NCI-H1417 treated with DMSO at 0.1 percent for 48 hours (cell line): ENCODE measurements at regions not wholly inside any gene's neighbourhood (a gene's known extent, or its start where the extent isn't known, plus 50 kb on each side); places are given as distances from the start of the nearest gene placed in this dataset.

Experiments used
- DNase-seq: peaks from one replicate; lab custom pipeline; 2025; lab: John Stamatoyannopoulos, UW

DNA sequence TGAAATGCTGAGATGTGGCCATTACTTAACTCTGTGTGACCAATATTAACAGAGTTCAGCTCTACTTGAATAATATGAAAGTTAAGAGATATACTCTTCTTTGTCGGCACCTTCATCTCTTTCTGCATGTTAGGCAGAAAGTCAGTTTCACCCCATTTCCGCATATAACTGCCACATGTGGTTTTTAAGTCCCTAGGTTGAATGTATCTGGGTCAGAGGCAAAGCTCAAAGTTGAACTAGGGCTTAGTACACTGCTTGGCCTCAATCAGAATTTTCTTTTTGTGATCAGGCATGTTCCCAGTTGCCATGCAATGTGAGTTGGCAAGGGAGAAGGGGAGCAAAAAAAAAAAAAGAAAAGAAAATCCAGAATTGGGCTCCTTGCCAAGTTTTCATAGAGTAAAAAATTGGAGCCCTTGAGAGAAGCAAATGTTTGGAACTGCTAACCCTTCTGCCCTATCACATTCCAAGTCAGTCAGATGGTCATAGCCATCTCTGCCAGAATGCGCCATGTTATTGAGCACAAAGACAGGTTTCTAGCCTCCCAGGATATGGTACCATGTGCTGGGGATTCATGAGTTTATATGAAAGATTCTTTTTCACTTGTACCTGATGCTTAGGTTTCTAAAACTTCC lies 251.2 kb upstream of the RORB start:
- no peak for DNase-seq

DNA sequence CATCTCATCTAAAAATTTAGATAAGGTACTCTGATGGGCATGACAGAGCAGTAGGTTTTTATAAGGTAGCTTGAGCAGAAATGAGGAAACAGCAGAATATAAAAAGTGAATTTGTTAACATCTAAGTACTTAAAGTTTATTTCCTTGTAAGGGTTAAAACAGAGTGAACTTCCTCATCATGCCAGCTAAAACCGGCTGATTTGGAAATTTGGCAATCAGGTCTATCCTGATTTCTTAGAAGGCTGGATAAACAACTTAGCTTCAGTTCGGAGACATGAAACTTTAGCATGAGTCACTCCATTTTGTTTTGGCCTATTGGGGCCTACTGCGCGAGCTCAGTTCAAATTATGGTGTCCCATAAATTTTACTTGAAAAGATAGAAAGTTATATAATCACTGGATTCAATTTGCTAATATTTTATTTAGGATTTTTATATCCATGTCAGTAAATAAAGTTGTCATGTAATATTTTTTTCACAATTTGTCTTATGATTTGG lies 241.6 kb upstream of the RORB start:
- DNase-seq = no peak

DNA sequence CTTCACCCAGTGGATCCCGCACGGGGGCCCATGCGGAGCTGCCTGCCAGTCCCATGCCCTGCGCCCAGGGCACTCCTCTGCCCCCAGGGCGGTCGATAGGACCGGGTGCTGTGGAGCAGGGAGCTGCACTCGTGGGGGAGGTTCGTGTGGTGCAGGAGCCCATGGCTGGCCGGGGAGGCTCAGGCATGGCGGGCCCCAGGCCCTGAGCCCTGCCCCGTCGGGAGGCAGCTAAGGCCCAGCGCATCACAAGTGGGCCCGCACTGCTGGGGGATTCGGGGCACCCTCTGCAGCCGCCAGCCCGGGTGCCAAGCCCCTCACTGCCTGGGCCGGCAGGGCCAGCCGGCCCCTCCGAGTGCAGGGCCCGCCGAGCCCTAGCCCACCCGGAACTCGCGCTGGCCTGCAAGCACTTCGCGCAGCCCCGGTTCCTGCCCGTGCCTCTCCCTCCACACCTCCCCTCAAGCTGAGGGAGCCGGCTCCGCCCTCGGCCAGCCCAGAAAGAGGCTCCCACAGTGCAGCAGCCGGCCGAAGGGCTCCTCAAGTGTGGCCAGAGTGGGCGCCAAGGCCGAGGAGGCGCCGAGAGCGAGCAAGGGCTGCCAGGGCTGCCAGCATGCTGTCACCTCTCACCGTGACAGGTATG lies 221.1 kb upstream of the RORB start:
- no peak for DNase-seq

GRCh38 chr9:74277532-74277931 lies 219.6 kb upstream of the RORB start:
- no peak for DNase-seq

GRCh38 chr9:74281674-74282073 lies 215.5 kb upstream of the RORB start:
- no peak for DNase-seq

- DNase-seq = no peak
Measured at GRCh38 chr9:74282526-74283253, 214.4 kb upstream of the RORB start.

DNA sequence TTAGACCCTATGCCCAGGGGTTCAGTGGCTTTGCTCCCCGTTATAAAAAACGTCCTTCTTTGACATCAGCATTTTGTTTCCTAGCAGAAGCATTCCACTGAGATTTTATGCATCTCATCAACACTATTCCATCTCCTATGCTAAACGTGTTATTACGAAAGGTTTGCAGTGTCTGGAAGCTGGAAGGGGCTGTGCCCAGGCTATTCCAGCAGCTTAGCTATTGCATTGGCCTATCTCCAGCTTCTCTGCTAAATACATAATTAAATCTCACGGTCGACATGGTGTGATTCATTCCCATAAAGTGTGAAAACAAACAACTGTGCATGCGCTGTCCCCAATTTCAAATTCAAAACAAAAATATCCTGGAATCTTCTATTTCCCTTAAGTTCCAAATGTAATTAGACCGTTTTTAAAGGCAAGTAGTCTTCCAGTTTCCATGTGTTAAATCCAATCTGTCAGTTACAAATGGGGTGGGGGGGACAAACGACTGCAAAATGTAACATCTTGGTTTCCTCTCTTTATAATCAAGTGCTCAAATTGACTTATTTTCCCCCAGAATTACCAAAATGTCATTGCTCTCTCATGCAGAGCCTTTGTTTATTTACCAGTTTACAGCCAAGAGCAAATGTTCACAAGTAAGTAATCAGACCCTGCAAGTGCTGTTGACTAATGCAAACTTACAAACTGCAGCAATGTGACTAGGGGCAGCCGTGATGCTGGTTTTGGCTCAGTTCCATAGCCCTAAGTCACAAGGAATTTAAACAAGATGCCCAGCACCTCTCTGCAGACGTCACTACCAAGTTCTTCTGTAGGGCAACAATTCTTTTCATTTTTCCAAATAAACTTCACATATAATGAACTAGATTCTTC lies 212.3 kb upstream of the RORB start:
- DNase-seq = no peak

- no peak for DNase-seq
Measured at GRCh38 chr9:74293479-74293878, 203.7 kb upstream of the RORB start.

GRCh38 chr9:74303945-74304344 lies 193.2 kb upstream of the RORB start:
- no peak for DNase-seq

- DNase-seq = no peak
Measured at GRCh38 chr9:74304598-74304997, 192.5 kb upstream of the RORB start.

DNA sequence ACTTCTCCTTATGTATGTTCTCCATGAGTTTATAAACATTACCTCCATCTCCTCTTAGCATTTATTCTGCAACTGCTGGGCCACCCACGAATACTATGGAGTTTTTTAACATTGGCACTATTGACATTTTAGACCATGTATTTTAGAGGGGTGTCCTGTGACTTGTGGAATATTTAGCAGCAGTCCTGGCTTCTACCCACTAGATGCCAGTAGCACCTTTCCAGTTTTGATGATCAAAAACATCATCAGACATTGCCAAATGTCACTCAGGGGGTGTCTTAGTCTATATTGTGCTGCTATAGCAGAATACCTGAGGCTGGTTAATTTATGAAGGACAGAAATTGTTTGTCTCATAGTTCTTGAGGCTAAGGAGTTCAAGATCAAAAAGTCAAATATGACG lies 187.5 kb upstream of the RORB start:
- no peak for DNase-seq

DNA sequence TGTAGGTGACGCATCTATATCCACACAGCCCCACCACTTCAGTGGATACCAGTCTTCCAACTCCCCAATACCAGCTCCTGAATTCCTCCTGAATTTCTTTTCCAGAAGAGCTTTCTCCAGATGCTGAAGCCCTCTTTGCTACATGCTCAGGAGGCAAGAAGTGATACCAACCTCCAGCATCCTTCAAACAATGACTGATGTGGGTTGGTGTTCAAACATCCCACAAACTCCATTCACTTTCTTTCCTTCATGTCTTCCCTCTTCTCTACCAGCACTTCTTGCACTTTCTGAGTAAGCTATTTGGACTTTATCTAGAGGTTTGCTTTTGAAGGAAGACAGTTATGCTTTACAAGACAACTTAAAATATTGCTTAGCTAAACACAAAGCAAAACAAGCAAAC lies 179.9 kb upstream of the RORB start:
- no peak for DNase-seq

DNA sequence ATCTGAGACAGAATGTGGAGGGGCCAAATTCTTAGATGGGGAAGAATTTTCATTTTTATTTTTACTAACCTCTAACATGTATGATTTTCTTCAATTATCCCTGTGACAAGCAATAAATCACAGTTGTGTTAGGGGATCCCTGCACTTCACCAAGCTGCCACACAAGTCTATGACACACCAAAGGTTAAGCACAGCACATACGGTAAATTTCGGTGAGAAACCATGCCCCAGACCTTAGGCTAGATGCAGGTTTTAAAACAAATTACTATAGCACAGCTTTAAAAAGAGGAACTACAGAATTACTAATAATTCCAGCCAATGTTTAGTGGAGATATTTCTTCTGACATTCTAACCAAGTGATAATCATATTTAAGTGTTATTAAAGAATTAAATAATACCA lies 175.7 kb upstream of the RORB start:
- no peak for DNase-seq

DNA sequence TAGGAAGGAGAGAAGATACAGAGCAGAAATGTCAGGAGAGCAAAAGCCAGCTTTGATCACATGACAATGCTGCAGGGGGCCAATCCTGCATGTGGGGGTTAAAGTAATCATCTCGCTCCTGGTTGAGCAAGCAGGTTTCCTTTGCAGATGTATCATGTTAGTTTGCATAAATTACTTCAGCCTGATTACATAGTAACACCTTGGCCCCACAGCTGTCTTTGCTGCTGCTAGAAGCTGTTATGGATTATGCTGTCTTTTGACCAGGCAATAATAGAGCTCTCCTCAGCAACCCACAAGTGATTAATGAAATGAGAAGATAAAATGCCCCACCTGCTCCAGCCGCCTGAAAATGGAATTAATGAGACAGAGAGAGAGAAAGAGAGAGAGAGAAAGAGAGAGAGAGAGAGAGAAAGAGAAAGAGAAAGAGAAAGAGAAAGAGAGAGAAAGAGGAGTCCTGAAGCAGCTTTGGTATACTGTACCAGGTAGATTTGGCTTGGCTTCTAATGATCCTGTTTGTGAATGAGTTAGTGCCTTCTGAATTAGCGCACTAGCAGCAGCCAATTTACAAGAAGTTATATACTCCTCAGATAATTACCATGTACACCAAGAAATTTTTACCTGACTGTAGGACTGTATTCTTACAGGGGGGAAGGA lies 174.3 kb upstream of the RORB start:
- DNase-seq = no peak

- no peak for DNase-seq
Measured at GRCh38 chr9:74330487-74331214, 166.5 kb upstream of the RORB start.

- DNase-seq = no peak
Measured at GRCh38 chr9:74331607-74332006, 165.5 kb upstream of the RORB start.

GRCh38 chr9:74333384-74334032 lies 163.6 kb upstream of the RORB start:
- no peak for DNase-seq

GRCh38 chr9:74334271-74334670 lies 162.9 kb upstream of the RORB start:
- DNase-seq = no peak

DNA sequence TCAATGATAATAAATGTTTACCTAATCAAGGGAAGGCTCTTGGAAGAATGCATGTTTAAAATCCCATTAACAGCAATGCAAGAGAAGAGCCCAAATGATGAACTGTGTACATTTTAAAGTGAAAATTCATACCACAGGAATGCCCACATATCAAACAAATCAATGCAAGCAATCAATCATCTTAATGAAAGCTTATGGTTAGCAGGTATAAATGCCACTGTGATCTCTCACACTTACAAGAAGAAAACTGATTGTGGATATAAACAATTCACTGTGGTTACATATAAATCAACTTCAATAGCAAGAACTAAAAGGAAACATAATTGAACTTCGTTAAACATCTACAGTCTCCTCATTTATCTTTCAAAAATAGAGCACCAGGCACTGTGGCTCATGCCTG lies 161.0 kb upstream of the RORB start:
- no peak for DNase-seq

- DNase-seq = no peak
Measured at GRCh38 chr9:74348777-74349176, 148.4 kb upstream of the RORB start.

- no peak for DNase-seq
Measured at GRCh38 chr9:74355107-74355506, 142.0 kb upstream of the RORB start.
